GM06990 (cell line): ENCODE measurements at regions not wholly inside any gene's neighbourhood (a gene's known extent, or its start where the extent isn't known, plus 50 kb on each side); places are given as distances from the start of the nearest gene placed in this dataset.

ENCODE experiments used
- DNase-seq: peaks from one replicate; pipeline ENCODE4 v3.0.0-alpha.2; 2011; ENCODE audit not compliant: insufficient read length; ENCODE audit errors: extremely low read depth
- H3K27me3 ChIP-seq: replicated peaks from 2 replicates; pipeline ENCODE4 v1.6.0; 2011; ENCODE audit warnings: low read length; ENCODE audit not compliant: control insufficient read depth, insufficient read depth
- H3K36me3 ChIP-seq: 2 replicates; pipeline ENCODE4 v1.5.1; 2011; ENCODE audit warnings: low read length; ENCODE audit not compliant: control insufficient read depth, insufficient read depth
- H3K4me3 ChIP-seq: replicated peaks from 2 replicates; pipeline ENCODE4 v1.5.1; 2011; ENCODE audit warnings: low read depth, mild to moderate bottlenecking, control low read depth, low read length
- CTCF ChIP-seq: IDR thresholded peaks from 2 replicates; pipeline ENCODE4 v1.5.1; 2011; ENCODE audit warnings: low read length, control low read depth, mild to moderate bottlenecking, inconsistent platforms; ENCODE audit not compliant: insufficient read depth, poor library complexity, severe bottlenecking

DNA sequence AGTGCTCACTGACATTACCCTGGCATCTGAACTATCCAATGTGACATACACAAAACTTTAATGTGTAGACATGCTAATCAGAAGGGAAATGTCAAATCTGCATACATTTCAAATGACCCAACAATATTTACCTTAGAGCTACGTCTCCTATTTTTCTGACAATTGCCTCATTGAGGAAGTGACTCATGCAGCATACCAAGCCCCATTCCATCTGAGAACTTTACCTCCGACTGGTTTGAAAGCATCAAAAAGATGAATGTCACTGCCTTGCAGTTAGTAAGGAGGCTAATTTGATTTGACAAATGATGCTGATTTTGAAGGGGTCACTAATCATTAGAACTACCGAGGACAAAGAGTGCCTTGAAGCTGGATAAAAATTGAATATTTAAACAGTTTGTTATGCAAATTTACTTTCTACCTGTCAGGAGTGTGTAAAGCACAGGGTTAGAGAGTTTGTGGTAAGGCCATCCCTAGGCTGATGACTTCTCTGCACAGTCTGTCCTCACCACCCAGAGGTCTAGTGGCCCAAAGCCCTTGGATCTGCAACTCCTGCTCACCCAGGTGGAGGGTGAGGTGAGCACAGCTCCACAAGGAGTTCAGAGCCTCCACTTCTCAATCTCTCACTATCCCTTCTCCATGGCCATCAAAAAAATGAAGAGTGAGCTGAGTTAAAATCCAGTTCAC is 500.3 kb upstream of the C1orf87 start:
- no peak overlapping the region for H3K4me3 ChIP-seq
- no peak for TF ChIP-seq CTCF
- no peak for DNase-seq
- no peaks in the 10 kb centered on the region for H3K27me3 ChIP-seq
- no peaks in the 10 kb centered on the region for H3K36me3 ChIP-seq

DNA sequence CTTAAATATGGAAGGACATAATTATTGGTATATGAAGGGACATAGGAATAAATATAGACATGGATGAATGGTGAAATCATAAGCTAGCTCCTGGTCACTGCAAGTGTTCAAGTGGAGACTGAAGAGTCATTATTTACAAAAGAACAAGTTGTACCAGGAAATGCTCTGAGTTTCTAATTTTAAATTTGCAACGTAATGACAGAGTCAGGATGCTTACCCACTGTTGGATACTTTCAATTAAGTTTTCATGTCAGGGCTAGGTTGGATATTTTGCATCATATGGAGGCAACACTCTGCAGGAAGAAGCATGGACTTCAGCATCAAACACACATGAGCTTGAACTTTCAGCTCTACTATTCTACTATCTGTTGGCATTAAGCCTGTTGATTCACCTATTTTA is 499.6 kb upstream of the C1orf87 start:
- TF ChIP-seq CTCF, result no peak
- no peaks in the 10 kb centered on the region for H3K27me3 ChIP-seq
- DNase-seq, result no peak
- no peaks in the 10 kb centered on the region for H3K36me3 ChIP-seq
- H3K4me3 ChIP-seq, result no peak overlapping the region

DNA sequence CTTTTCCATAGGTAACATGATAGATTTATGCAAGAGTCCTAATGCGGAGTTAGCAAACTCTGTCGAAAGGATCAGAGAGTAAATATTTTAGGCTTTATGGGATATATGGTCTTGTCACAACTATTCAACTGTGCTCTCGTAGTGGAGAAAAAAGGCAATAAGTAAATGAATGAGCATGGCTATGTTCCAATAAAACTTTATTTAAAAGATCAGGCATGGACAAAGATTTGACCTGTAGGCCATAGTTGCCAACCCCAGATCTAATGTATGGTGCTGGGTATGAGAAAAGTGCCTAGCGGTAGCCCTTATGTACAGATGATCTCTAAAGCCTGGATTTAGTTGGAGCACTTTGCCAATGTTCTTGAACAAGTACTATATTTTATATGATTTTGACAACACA is 498.8 kb upstream of the C1orf87 start:
- no peak for TF ChIP-seq CTCF
- Histone ChIP-seq H3K36me3 (no peaks in the 10 kb centered on the region), H3K4me3 (no peak overlapping the region), H3K27me3 (no peaks in the 10 kb centered on the region)
- no peak for DNase-seq

GRCh38 chr1:60571811-60572210 is 498.2 kb upstream of the C1orf87 start:
- Histone ChIP-seq H3K36me3 (no peaks in the 10 kb centered on the region), H3K27me3 (no peaks in the 10 kb centered on the region), H3K4me3 (no peak overlapping the region)
- no peak for TF ChIP-seq CTCF
- DNase-seq, result no peak

DNA sequence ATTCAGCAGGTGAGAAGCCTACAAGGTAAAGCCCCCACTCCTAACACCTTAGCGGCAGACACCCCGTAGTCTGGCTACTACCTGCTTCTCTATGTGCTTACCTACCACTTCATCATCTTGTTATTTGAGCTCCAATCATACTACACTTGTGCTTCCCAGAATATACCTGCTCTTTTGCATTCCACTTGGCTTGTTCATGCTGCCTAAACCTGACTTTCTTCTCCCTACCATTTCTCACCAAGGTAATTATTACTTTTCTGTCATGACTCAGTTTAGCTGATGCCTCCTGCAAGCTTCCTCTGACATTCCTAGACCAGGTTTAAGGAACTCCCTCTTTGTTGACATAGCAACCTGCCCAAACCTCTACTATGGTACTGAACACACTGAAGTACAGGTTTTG is 495.6 kb upstream of the C1orf87 start:
- TF ChIP-seq CTCF, result no peak
- Histone ChIP-seq H3K36me3 (no peaks in the 10 kb centered on the region), H3K4me3 (no peak overlapping the region), H3K27me3 (no peaks in the 10 kb centered on the region)
- no peak for DNase-seq

GRCh38 chr1:60567256-60567655 is 493.7 kb upstream of the C1orf87 start:
- Histone ChIP-seq H3K27me3 (no peaks in the 10 kb centered on the region), H3K4me3 (no peak overlapping the region), H3K36me3 (no peaks in the 10 kb centered on the region)
- DNase-seq, result no peak
- no peak for TF ChIP-seq CTCF
